ENCODE measurements at regions not wholly inside any gene's neighbourhood (a gene's known extent, or its start where the extent isn't known, plus 50 kb on each side); places are given as distances from the start of the nearest gene placed in this dataset.
"Not testable (repeated sequence)": the region's sequence is repeated elsewhere in the genome, so short reads cannot be mapped to it uniquely, and the experiment has no call there.

DNA sequence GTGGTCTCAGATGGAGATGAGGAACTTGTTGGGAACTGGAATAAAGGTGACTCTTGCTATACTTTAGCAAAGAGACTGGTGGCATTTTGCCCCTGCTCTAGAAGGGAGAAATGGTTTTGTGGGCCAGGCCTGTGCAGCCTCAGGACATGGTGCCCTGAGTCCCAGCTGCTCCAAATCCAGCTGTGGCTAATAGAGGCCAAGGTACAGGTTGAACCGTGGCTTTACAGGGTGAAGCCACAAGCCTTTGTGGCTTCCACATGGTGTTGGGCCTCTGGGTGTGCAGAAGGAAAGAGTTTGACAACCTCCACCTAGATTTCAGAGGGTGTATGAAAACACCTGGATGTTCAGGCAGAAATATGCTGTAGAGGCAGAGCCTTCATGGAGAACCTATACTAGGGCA lies 586.0 kb downstream of the FLRT2 start:
- H3K36me3 ChIP-seq: no peaks in the 10 kb centered on the region
- no peaks in the 10 kb centered on the region for H3K27me3 ChIP-seq
- intact Hi-C loops (cut with DNase I; ENCODE audit: low total_unique reads): no loop called here
- TF ChIP-seq POLR2AphosphoS5 (IDR thresholded peaks at IDR 0.05): no peak
- no peak for TF ChIP-seq POLR2A (IDR thresholded peaks at IDR 0.05)
- TF ChIP-seq CTCF (IDR thresholded peaks at IDR 0.05): no peak
- H3K4me3 ChIP-seq: no peak overlapping the region
- no peaks in the 10 kb centered on the region for H3K4me1 ChIP-seq
- H3K9me3 ChIP-seq: no peaks in the 10 kb centered on the region
- H3K27ac ChIP-seq: no peak overlapping the region
- DNase-seq (ENCODE audit: low spot score in 2 of 2): no peak

GRCh38 chr14:86110871-86111270 lies 580.9 kb downstream of the FLRT2 start:
- DNase-seq (ENCODE audit: low spot score in 2 of 2); H3K4me3 ChIP-seq; H3K36me3 ChIP-seq; H3K27ac ChIP-seq; H3K4me1 ChIP-seq; H3K9me3 ChIP-seq; H3K27me3 ChIP-seq; intact Hi-C loops (cut with DNase I; ENCODE audit: low total_unique reads): not testable (repeated sequence)

- TF ChIP-seq CTCF (IDR thresholded peaks at IDR 0.05): no peak
- TF ChIP-seq POLR2A (IDR thresholded peaks at IDR 0.05): no peak
- TF ChIP-seq POLR2AphosphoS5 (IDR thresholded peaks at IDR 0.05): no peak
- intact Hi-C loops (cut with DNase I; ENCODE audit: low total_unique reads): no loop called here
Observed at GRCh38 chr14:86104691-86105265, 574.8 kb downstream of the FLRT2 start.

GRCh38 chr14:86094512-86094911 lies 564.6 kb downstream of the FLRT2 start:
- Histone ChIP-seq H3K4me3 (no peak overlapping the region), H3K36me3 (no peaks in the 10 kb centered on the region), H3K27ac (no peak overlapping the region), H3K4me1 (no peaks in the 10 kb centered on the region), H3K27me3 (no peaks in the 10 kb centered on the region), H3K9me3 (no peaks in the 10 kb centered on the region)
- TF ChIP-seq CTCF (IDR thresholded peaks at IDR 0.05): no peak
- no peak for TF ChIP-seq POLR2AphosphoS5 (IDR thresholded peaks at IDR 0.05)
- TF ChIP-seq POLR2A (IDR thresholded peaks at IDR 0.05): no peak
- DNase-seq (ENCODE audit: low spot score in 2 of 2): no peak
- intact Hi-C loops (cut with DNase I; ENCODE audit: low total_unique reads): no loop called here

More at GRCh38 chr14:86104691-86105265, 574.8 kb downstream of the FLRT2 start:
- Histone ChIP-seq H3K27me3 (no peaks in the 10 kb centered on the region), H3K4me3 (no peak overlapping the region), H3K27ac (no peak overlapping the region), H3K36me3 (no peaks in the 10 kb centered on the region), H3K9me3 (no peaks in the 10 kb centered on the region), H3K4me1 (no peaks in the 10 kb centered on the region)
- DNase-seq (ENCODE audit: low spot score in 2 of 2): no peak

DNA sequence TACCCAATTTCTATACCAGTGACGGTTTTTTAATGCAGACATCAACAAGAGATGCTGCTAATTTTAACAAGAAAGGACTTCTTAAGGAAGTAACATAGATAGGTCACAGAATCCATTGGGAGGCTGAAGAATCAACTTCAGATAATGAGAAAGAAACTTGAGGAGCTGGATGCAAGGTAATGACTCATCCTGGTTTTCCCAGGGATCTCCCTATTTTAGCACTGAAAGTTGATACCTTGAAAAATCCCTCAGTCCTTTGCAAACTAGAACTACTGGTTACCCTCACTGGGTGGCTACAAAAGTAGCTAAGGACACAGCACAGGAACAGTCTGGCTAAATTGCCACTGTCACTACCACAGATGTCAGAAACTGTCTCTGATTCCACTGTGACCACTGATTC lies 561.9 kb downstream of the FLRT2 start:
- Histone ChIP-seq H3K36me3 (no peaks in the 10 kb centered on the region), H3K27me3 (no peaks in the 10 kb centered on the region), H3K27ac (no peak overlapping the region), H3K4me1 (no peaks in the 10 kb centered on the region), H3K9me3 (no peaks in the 10 kb centered on the region), H3K4me3 (no peak overlapping the region)
- intact Hi-C loops (cut with DNase I; ENCODE audit: low total_unique reads): no loop called here
- TF ChIP-seq POLR2AphosphoS5 (IDR thresholded peaks at IDR 0.05) (no peak), POLR2A (IDR thresholded peaks at IDR 0.05) (no peak), CTCF (IDR thresholded peaks at IDR 0.05) (no peak)
- DNase-seq (ENCODE audit: low spot score in 2 of 2): no peak

DNA sequence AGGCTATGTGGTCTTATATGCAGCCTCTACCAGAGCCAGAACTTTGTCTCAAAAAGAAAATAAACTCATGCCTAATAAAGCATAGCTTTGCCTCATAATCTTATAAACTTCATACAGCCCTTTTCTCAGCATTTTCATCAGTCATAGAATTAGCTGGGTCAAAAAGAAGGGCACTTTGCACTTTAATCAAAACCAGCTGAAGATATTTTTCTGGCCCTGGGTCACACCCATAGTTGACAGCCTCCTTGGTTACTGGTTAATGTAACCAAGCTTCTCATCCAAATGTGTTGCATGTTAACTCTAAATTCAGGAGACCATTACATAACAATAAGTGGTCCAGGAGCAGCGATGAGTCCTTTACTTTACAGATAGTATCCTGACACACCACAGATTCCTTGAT lies 558.2 kb downstream of the FLRT2 start:
- Histone ChIP-seq H3K9me3 (no peaks in the 10 kb centered on the region), H3K36me3 (no peaks in the 10 kb centered on the region), H3K4me1 (no peaks in the 10 kb centered on the region), H3K4me3 (no peak overlapping the region), H3K27ac (no peak overlapping the region), H3K27me3 (no peaks in the 10 kb centered on the region)
- no peak for TF ChIP-seq CTCF (IDR thresholded peaks at IDR 0.05)
- TF ChIP-seq POLR2A (IDR thresholded peaks at IDR 0.05): no peak
- TF ChIP-seq POLR2AphosphoS5 (IDR thresholded peaks at IDR 0.05): no peak
- DNase-seq (ENCODE audit: low spot score in 2 of 2): no peak
- intact Hi-C loops (cut with DNase I; ENCODE audit: low total_unique reads): no loop called here

All from breast epithelium (tissue), 4 donors.